Activated B cell treated with CpG ODN at 0.5 μM for 24 hours (primary cell): ENCODE measurements at regions not wholly inside any gene's neighbourhood (a gene's known extent, or its start where the extent isn't known, plus 50 kb on each side); places are given as distances from the start of the nearest gene placed in this dataset.
"Not testable (repeated sequence)": the region's sequence is repeated elsewhere in the genome, so short reads cannot be mapped to it uniquely, and the experiment has no call there.

ENCODE experiments used
- ATAC-seq: fragments of 200-7000 bp; cut with Tn5 transposase; one replicate; pipeline ENCODE4 v1.10.0; 2021; ENCODE audit warnings: low read depth, mild to moderate bottlenecking, moderate library complexity
- CTCF ChIA-PET: fragments of 350-600 bp; sonication (Branson Sonifier 250); formaldehyde crosslinking; loops from one replicate; lab custom pipeline; 2021; ENCODE audit warnings: antibody characterized with exemption; lab: Charles Lee
- POLR2A ChIA-PET: fragments of 350-600 bp; sonication (Branson Sonifier 250); formaldehyde crosslinking; loops from one replicate; lab custom pipeline; 2021; ENCODE audit warnings: antibody characterized with exemption; lab: Charles Lee
- DNase-seq: peaks from one replicate; pipeline ENCODE4 v3.0.0; 2022
- H3K27ac Mint-ChIP-seq: one replicate; pipeline ENCODE4 v1.8.0; 2020; ENCODE audit warnings: mixed read lengths
- H3K27me3 Mint-ChIP-seq: one replicate; pipeline ENCODE4 v1.8.0; 2021; ENCODE audit warnings: mixed read lengths
- H3K36me3 Mint-ChIP-seq: one replicate; pipeline ENCODE4 v1.8.0; 2021; ENCODE audit warnings: low read depth, mixed read lengths
- H3K4me1 Mint-ChIP-seq: one replicate; pipeline ENCODE4 v1.8.0; 2021; ENCODE audit warnings: mixed read lengths
- H3K4me3 Mint-ChIP-seq: one replicate; pipeline ENCODE4 v1.8.0; 2020; ENCODE audit warnings: mild to moderate bottlenecking, mixed read lengths
- H3K9me3 Mint-ChIP-seq: one replicate; pipeline ENCODE4 v1.8.0; 2020; ENCODE audit warnings: mixed read lengths
- CTCF ChIP-seq: fragments of 200-600 bp; IDR thresholded peaks from one replicate; pipeline ENCODE4 v1.8.0; 2022; ENCODE audit warnings: antibody characterized with exemption, mild to moderate bottlenecking
- intact Hi-C: fragments of 100-400 bp; cut with micrococcal nuclease; formaldehyde crosslinking; loops from one replicate; pipeline ENCODE4 v1.15.1; 2024

GRCh38 chrX:129091097-129091496 is 432.2 kb downstream of the SMARCA1 start:
- Mint-ChIP-seq H3K36me3 (no peaks in the 10 kb centered on the region), H3K27ac (no peak overlapping the region), H3K4me1 (no peaks in the 10 kb centered on the region), H3K27me3 (no peaks in the 10 kb centered on the region), H3K9me3 (no peaks in the 10 kb centered on the region), H3K4me3 (no peak overlapping the region)
- intact Hi-C loops = no loop called here
- POLR2A ChIA-PET = no interaction called here
- no peak for TF ChIP-seq CTCF
- DNase-seq (no peak), ATAC-seq (no peak)
- CTCF ChIA-PET = no interaction called here

DNA sequence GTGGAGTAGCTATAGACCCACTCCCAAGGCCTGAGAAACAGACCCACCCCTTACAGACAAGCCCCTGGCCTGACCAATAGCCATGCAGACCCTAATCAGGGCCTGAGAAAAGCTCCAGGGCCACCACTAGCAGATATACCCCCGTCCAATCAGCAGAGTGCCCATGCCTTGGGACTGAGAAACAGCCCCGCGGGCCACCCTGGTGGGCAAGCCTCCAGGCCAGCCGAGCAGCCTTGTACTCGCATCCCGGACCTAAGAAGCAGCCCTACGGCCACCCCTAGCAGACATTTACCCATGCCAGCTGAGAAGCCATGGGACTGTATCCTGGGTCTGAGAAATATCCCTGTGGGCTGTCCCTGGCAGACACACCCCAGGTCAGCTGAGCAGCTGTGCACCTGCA is 436.5 kb downstream of the SMARCA1 start:
- no peak for TF ChIP-seq CTCF
- ATAC-seq (no peak), DNase-seq (no peak)
- CTCF ChIA-PET = no interaction called here
- intact Hi-C loops = no loop called here
- H3K9me3 Mint-ChIP-seq = no peaks in the 10 kb centered on the region
- H3K36me3 Mint-ChIP-seq = no peaks in the 10 kb centered on the region
- H3K4me3 Mint-ChIP-seq = no peak overlapping the region
- POLR2A ChIA-PET = no interaction called here
- H3K27ac Mint-ChIP-seq = no peak overlapping the region
- no peaks in the 10 kb centered on the region for H3K4me1 Mint-ChIP-seq
- H3K27me3 Mint-ChIP-seq = no peaks in the 10 kb centered on the region

DNA sequence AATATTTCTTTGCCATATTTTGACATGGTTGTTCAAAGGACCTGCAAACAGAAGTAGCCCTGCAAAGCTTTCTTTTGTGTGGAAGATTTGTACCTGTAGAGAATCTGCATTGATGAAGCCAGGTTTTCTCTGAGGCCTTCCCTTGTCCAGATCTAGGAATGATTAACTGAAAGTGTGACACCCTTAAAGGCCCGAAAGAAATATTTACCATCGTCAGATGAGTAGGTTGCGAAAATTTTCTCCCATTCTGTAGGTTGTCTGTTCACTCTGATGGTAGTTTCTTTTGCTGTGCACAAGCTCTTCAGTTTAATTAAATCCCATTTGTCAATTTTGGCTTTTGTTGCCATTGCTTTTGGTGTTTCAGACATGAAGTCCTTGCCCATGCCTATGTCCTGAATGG is 439.0 kb downstream of the SMARCA1 start:
- H3K9me3 Mint-ChIP-seq, CTCF ChIA-PET, H3K36me3 Mint-ChIP-seq, H3K27ac Mint-ChIP-seq, DNase-seq, ATAC-seq, H3K4me1 Mint-ChIP-seq, intact Hi-C loops, POLR2A ChIA-PET, H3K4me3 Mint-ChIP-seq, H3K27me3 Mint-ChIP-seq: not testable (repeated sequence)

GRCh38 chrX:129077424-129078170 is 445.7 kb downstream of the SMARCA1 start:
- ChIA-PET CTCF (no interaction called here), POLR2A (no interaction called here)
- intact Hi-C loops = no loop called here
- no peak overlapping the region for H3K27ac Mint-ChIP-seq
- H3K27me3 Mint-ChIP-seq = no peaks in the 10 kb centered on the region
- ATAC-seq (no peak), DNase-seq (no peak)
- H3K4me3 Mint-ChIP-seq = no peak overlapping the region
- no peak for TF ChIP-seq CTCF
- no peaks in the 10 kb centered on the region for H3K36me3 Mint-ChIP-seq
- H3K9me3 Mint-ChIP-seq = peaks cover 2% of the 10 kb centered on the region
- H3K4me1 Mint-ChIP-seq = no peaks in the 10 kb centered on the region

DNA sequence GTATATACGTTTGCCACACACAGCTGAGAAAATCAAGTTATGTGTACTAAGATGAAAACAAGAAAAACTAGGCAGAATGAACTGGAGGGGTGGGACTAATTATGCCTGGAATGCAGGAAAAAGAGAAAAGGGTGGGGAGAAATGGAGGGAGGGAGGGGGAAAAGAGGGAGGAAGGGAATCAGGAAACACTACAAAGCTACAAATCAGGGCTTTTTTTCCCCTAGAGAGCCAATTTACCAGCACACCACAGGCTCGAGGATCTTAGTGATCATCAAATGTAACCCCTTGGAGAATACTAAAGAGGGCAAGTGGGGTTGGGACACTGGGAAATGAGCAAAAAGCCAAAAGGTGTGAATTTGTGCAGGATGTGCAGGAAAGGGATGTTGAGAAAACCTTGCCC is 451.9 kb downstream of the SMARCA1 start:
- DNase-seq (no peak), ATAC-seq (no peak)
- H3K36me3 Mint-ChIP-seq = no peaks in the 10 kb centered on the region
- no peaks in the 10 kb centered on the region for H3K4me1 Mint-ChIP-seq
- intact Hi-C loops = no loop called here
- no peaks in the 10 kb centered on the region for H3K27me3 Mint-ChIP-seq
- no peak overlapping the region for H3K27ac Mint-ChIP-seq
- H3K4me3 Mint-ChIP-seq = no peak overlapping the region
- no peak for TF ChIP-seq CTCF
- no peaks in the 10 kb centered on the region for H3K9me3 Mint-ChIP-seq
- ChIA-PET CTCF (no interaction called here), POLR2A (no interaction called here)

DNA sequence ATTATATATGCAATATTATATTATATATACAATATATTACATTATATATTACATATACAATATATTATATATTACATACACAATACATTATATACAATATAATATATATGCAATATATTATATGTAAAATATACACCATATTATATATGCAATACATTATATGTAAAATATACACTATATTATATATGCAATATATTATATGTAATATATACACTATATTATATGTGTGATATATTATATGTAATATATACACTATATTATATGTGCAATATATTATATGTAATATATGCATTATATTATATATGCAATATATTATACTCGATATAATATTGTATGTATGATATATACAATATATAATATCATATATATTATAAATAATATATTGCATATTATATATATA is 457.4 kb downstream of the SMARCA1 start:
- ATAC-seq (no peak), DNase-seq (no peak)
- H3K36me3 Mint-ChIP-seq = no peaks in the 10 kb centered on the region
- POLR2A ChIA-PET = no interaction called here
- H3K27me3 Mint-ChIP-seq = no peaks in the 10 kb centered on the region
- no peak overlapping the region for H3K27ac Mint-ChIP-seq
- no peak for TF ChIP-seq CTCF
- H3K4me1 Mint-ChIP-seq = no peaks in the 10 kb centered on the region
- CTCF ChIA-PET = no interaction called here
- no peaks in the 10 kb centered on the region for H3K9me3 Mint-ChIP-seq
- H3K4me3 Mint-ChIP-seq = no peak overlapping the region
- intact Hi-C loops = no loop called here
